Osteocyte (in vitro differentiated cells): ENCODE measurements at regions not wholly inside any gene's neighbourhood (a gene's known extent, or its start where the extent isn't known, plus 50 kb on each side); places are given as distances from the start of the nearest gene placed in this dataset.

Experiments used
- DNase-seq: peaks from one replicate; pipeline ENCODE4 v3.0.0; 2021; ENCODE audit warnings: mixed read lengths; ENCODE audit not compliant: unreplicated experiment; ENCODE audit errors: extremely low spot score
- H3K27ac Mint-ChIP-seq: one replicate; pipeline ENCODE4 v1.8.0; 2021; ENCODE audit warnings: mild to moderate bottlenecking, mixed read lengths; ENCODE audit not compliant: unreplicated experiment
- H3K27me3 Mint-ChIP-seq: one replicate; pipeline ENCODE4 v1.8.0; 2021; ENCODE audit warnings: mixed read lengths; ENCODE audit not compliant: unreplicated experiment
- H3K36me3 Mint-ChIP-seq: one replicate; pipeline ENCODE4 v1.8.0; 2021; ENCODE audit warnings: mixed read lengths; ENCODE audit not compliant: unreplicated experiment
- H3K4me1 Mint-ChIP-seq: one replicate; pipeline ENCODE4 v1.8.0; 2021; ENCODE audit warnings: mixed read lengths; ENCODE audit not compliant: unreplicated experiment
- H3K4me3 Mint-ChIP-seq: one replicate; pipeline ENCODE4 v1.8.0; 2021; ENCODE audit warnings: mild to moderate bottlenecking, moderate library complexity, mixed read lengths; ENCODE audit not compliant: unreplicated experiment
- H3K9me3 Mint-ChIP-seq: one replicate; pipeline ENCODE4 v1.8.0; 2021; ENCODE audit warnings: mixed read lengths; ENCODE audit not compliant: unreplicated experiment
- CTCF ChIP-seq: fragments of 200-600 bp; sonication (generic); IDR thresholded peaks from 2 replicates; pipeline ENCODE4 v1.5.0; 2021; ENCODE audit warnings: antibody characterized with exemption, mild to moderate bottlenecking, moderate library complexity

- DNase-seq, result no peak
- Mint-ChIP-seq H3K27ac (no peak overlapping the region), H3K36me3 (peaks cover 4% of the 10 kb centered on the region), H3K9me3 (peaks cover 38% of the 10 kb centered on the region), H3K27me3 (peaks cover 2% of the 10 kb centered on the region), H3K4me1 (peaks cover 5% of the 10 kb centered on the region), H3K4me3 (no peak overlapping the region)
- TF ChIP-seq CTCF, result no peak
Observed at GRCh38 chr2:107625982-107626381, 200.7 kb upstream of the RGPD4 start.

DNA sequence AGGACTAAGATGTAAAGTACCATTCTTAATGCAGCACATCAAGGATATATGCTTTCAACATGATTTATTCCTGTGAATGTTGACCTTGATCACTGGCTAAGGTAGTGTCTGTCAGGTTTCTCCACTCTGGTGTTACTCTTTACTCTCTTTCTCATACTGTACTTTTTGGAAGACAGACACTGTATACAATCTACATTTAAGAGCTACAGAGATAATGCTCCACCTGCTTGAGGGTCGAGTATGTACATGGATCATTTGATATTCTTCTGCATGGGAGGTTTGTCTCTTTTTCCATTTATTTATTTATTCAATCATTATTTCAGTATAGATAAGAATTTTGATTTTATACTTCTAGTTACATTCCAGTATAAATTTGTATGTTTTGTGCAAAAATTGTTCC, 199.5 kb upstream of the RGPD4 start:
- peaks cover 2% of the 10 kb centered on the region for H3K27me3 Mint-ChIP-seq
- no peak overlapping the region for H3K4me3 Mint-ChIP-seq
- peaks cover 43% of the 10 kb centered on the region for H3K9me3 Mint-ChIP-seq
- DNase-seq, result no peak
- no peak for TF ChIP-seq CTCF
- peaks cover 4% of the 10 kb centered on the region for H3K36me3 Mint-ChIP-seq
- H3K4me1 Mint-ChIP-seq, result peaks cover 5% of the 10 kb centered on the region
- H3K27ac Mint-ChIP-seq, result no peak overlapping the region

DNA sequence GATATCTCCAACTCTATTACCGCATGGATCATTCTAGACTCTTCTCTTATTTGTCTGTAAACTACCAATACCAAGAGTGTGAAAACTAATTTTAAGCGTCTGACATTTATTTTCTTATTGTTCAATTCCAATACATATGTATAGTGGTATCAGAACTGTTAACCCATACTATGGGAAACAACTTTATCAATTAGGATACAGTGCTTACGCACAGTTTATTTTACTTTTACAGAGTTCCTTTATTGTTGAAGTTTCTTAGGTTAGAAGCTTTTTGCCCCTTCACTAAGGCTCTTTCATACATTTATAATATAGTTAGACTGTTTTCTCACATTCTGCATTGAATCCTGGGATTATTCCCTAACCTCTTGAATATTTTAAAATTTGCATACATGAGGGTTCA, 198.8 kb upstream of the RGPD4 start:
- peaks cover 2% of the 10 kb centered on the region for H3K4me1 Mint-ChIP-seq
- no peak for TF ChIP-seq CTCF

DNA sequence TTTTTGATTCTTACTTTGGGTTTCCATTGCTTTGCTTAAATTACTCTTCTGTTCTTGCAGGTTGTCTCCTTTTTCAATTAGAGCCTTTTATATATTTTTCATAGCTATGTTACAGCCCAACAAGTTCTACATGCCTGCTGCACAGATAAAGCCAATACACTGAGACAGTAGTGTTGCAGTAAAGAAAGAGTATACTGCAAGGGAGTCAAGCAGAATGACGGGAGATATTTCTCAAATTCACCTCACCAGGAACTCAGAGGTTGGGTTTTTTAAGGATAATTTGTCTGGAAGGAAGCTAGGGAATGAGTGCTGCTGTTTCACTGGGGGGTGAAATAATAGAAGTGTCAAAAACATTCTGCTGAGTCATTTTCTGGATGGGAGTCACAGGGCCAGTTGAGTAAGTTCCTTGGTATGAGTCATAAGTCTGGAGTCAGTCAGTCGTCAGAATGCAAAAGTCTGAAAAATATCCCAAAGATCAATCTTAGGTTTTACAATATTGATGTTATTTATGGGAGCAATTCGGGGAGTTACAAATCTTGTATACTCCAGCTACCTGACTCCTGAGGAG, 193.0 kb upstream of the RGPD4 start:
- no peak for DNase-seq
- Mint-ChIP-seq H3K9me3 (peaks cover 40% of the 10 kb centered on the region), H3K4me1 (no peaks in the 10 kb centered on the region), H3K4me3 (no peak overlapping the region), H3K36me3 (peaks cover 9% of the 10 kb centered on the region), H3K27me3 (no peaks in the 10 kb centered on the region), H3K27ac (peak overlapping the region; percentile 27)
- TF ChIP-seq CTCF, result no peak

More for the DNA sequence above, 198.8 kb upstream of the RGPD4 start:
- Mint-ChIP-seq H3K27ac (no peak overlapping the region), H3K27me3 (peaks cover 2% of the 10 kb centered on the region), H3K9me3 (peaks cover 46% of the 10 kb centered on the region), H3K36me3 (peaks cover 8% of the 10 kb centered on the region), H3K4me3 (no peak overlapping the region)
- no peak for DNase-seq

DNA sequence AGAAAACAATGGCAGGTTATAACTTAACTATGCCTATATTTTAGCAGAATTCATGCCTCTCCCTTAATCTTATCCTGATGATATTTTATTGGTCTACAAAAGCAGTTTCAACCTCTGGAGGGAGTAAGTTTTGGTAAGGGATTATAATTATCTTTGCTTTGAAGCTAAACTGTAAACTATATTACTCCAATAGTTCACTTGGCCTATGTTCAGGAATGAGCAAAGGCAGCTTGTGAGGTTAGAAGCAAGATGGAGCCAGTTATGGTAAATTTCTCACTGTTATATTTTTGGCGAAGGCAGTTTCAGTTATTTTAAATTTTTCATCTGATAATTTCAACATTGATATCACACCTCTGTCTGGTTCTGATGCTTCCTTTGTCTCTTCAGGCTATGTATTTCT, 192.5 kb upstream of the RGPD4 start:
- no peak for TF ChIP-seq CTCF
- Mint-ChIP-seq H3K9me3 (peaks cover 37% of the 10 kb centered on the region), H3K4me3 (no peak overlapping the region), H3K36me3 (peaks cover 9% of the 10 kb centered on the region), H3K4me1 (no peaks in the 10 kb centered on the region), H3K27ac (no peak overlapping the region), H3K27me3 (no peaks in the 10 kb centered on the region)
- DNase-seq, result no peak
